Stimulated activated naive CD4-positive, alpha-beta T cell (primary cell): ENCODE measurements at regions not wholly inside any gene's neighbourhood (a gene's known extent, or its start where the extent isn't known, plus 50 kb on each side); places are given as distances from the start of the nearest gene placed in this dataset.

ENCODE experiments used
- DNase-seq, 6 experiments: peaks; one replicate each; lab custom pipeline; 2025; lab: John Stamatoyannopoulos, UW

- no peak for DNase-seq
These were observed 533.5 kb downstream of the LTN1 start for GRCh38 chr21:28459193-28459592.

- DNase-seq, result no peak
These were observed 534.2 kb downstream of the LTN1 start for GRCh38 chr21:28458446-28458845.

- DNase-seq, result no peak
These were observed 537.5 kb downstream of the LTN1 start for GRCh38 chr21:28455253-28455600.

- no peak for DNase-seq
These were observed 538.0 kb downstream of the LTN1 start for GRCh38 chr21:28454564-28455252.

GRCh38 chr21:28447462-28447861, 545.2 kb downstream of the LTN1 start:
- DNase-seq, result no peak

GRCh38 chr21:28445141-28445830, 547.4 kb downstream of the LTN1 start:
- DNase-seq, result no peak

DNA sequence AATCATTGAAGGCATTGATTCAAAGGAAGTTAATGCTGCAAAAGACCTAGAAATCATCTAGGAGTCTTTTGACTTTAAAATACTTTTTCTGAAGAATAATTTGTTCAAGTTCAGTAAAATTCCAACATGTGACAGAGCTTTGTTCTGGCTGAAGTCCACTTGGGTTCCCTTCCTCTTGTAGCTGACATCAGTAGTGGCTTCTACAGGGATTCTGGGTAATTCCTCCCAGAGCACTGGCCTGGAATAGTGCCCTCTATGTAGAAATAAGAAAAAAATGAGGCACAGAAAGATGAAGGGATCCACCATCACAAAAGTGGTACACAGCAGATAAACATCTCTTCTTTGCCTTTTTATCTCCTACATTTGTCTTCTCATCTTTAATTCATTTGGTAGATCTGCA, 548.1 kb downstream of the LTN1 start:
- no peak for DNase-seq

DNA sequence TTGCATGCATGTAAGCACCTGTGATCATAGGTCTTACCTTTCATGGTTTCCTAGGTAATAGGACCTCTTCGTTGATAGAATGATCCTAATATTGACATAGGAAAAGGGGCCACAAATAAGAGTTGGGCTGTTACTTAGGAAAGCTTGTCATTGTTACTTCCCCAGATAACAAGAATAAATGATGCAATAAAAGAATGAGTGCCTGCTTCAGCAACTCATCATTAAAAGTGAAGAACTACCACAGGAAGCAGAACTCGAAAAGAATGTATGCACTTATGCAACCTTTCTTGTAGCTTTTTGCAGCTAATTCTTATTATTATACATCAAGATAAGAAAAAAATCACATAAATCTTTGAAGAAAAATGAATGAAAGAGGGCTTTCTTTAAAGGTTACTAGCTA, 548.6 kb downstream of the LTN1 start:
- no peak for DNase-seq

- no peak for DNase-seq
These were observed 550.1 kb downstream of the LTN1 start for GRCh38 chr21:28442624-28443023.

DNA sequence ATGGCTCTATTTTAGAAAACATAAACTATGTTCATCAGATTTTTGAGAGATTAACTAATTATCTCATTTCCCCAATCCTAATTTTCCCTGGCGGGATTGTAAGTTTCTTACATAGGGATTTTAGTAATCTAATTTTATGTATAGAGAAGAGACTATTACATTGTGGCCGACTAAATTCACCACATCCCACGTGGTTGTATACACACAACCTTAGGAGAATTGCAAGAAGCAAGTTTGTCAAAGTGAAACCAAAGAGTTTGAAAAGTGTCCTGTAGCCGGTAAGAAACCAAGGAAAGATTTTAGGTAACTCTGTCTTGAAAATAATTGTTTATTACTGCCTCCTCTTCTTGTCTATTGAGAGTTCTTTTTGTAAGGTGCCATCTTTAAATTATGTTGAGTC, 550.6 kb downstream of the LTN1 start:
- no peak for DNase-seq

- DNase-seq, result no peak
These were observed 552.9 kb downstream of the LTN1 start for GRCh38 chr21:28439788-28440187.

DNA sequence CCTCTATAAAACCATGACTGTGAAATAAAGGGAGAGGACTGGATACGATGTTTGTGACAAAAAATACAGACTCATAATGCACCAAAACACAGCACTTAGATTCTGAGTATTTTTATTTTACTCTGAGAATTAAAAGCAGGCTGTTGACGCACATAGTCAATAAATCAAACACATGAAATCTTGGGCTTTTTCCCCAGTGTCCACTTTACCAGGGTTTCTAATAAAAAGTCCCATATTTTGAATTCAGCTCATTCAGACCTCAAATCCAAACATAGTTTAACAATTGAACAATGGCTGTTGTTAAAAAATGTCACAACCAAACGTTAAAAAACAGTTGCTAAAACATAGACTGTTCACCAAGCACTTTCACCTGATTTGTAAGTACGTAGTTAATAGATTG, 553.4 kb downstream of the LTN1 start:
- DNase-seq, result no peak

DNA sequence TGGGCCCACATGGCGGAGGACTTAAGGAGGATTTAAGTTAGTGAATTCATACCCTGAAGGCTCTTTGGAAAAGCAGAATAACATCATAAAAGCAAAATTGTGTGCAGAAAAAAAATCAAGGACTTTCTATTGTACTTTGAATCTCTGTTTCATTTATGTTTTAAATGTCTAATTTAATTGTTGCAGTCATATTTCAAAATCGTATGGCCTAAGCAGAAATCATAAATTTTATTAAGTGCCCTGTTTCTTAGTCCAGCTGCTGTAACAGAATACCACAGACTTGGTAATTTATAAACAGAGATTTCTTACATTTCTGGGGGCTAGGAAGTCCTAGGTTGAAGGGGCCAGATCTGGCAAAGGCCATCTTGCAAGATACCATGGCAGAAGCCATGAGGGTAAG, 555.6 kb downstream of the LTN1 start:
- no peak for DNase-seq

- no peak for DNase-seq
These were observed 556.3 kb downstream of the LTN1 start for GRCh38 chr21:28436286-28436932.

GRCh38 chr21:28431527-28432200, 561.0 kb downstream of the LTN1 start:
- DNase-seq, result no peak

GRCh38 chr21:28431022-28431421, 561.7 kb downstream of the LTN1 start:
- DNase-seq, result no peak

GRCh38 chr21:28429161-28429560, 563.5 kb downstream of the LTN1 start:
- no peak for DNase-seq

- DNase-seq, result no peak
These were observed 565.2 kb downstream of the LTN1 start for GRCh38 chr21:28427394-28428022.

GRCh38 chr21:28426545-28426944, 566.1 kb downstream of the LTN1 start:
- no peak for DNase-seq

GRCh38 chr21:28423521-28424190, 569.0 kb downstream of the LTN1 start:
- no peak for DNase-seq

GRCh38 chr21:28421716-28422524, 570.8 kb downstream of the LTN1 start:
- no peak for DNase-seq
